ENCODE measurements at regions not wholly inside any gene's neighbourhood (a gene's known extent, or its start where the extent isn't known, plus 50 kb on each side); places are given as distances from the start of the nearest gene placed in this dataset.

- DNase-seq, result no peak
Observed at GRCh38 chr20:21956591-21956990, 251.1 kb downstream of the PAX1 start.

- no peak for DNase-seq
Observed at GRCh38 chr20:21947406-21947805, 241.9 kb downstream of the PAX1 start.

- no peak for DNase-seq
Observed at GRCh38 chr20:21944227-21944626, 238.8 kb downstream of the PAX1 start.

- DNase-seq, result no peak
Observed at GRCh38 chr20:21941941-21942805, 236.7 kb downstream of the PAX1 start.

GRCh38 chr20:21936720-21937380 lies 231.4 kb downstream of the PAX1 start:
- no peak for DNase-seq

GRCh38 chr20:21936261-21936660 lies 230.8 kb downstream of the PAX1 start:
- DNase-seq, result no peak

GRCh38 chr20:21933526-21933925 lies 228.1 kb downstream of the PAX1 start:
- no peak for DNase-seq

GRCh38 chr20:21921251-21921650 lies 215.8 kb downstream of the PAX1 start:
- DNase-seq, result peak; percentile 22

GRCh38 chr20:21920211-21920610 lies 214.7 kb downstream of the PAX1 start:
- no peak for DNase-seq

- no peak for DNase-seq
Observed at GRCh38 chr20:21918398-21918797, 212.9 kb downstream of the PAX1 start.

GRCh38 chr20:21902391-21902790 lies 196.9 kb downstream of the PAX1 start:
- no peak for DNase-seq

GRCh38 chr20:21901470-21902275 lies 196.2 kb downstream of the PAX1 start:
- DNase-seq, result no peak

- DNase-seq, result no peak
Observed at GRCh38 chr20:21900431-21900830, 195.0 kb downstream of the PAX1 start.

GRCh38 chr20:21874921-21875320 lies 169.5 kb downstream of the PAX1 start:
- DNase-seq, result no peak

- no peak for DNase-seq
Observed at GRCh38 chr20:21874127-21874526, 168.7 kb downstream of the PAX1 start.

GRCh38 chr20:21873291-21873690 lies 167.8 kb downstream of the PAX1 start:
- no peak for DNase-seq

- DNase-seq, result no peak
Observed at GRCh38 chr20:21867811-21868210, 162.3 kb downstream of the PAX1 start.

- DNase-seq, result peak; percentile 27
Observed at GRCh38 chr20:21867353-21867752, 161.9 kb downstream of the PAX1 start.

GRCh38 chr20:21862956-21863355 lies 157.5 kb downstream of the PAX1 start:
- DNase-seq, result no peak

- no peak for DNase-seq
Observed at GRCh38 chr20:21862259-21862946, 156.9 kb downstream of the PAX1 start.

- DNase-seq, result no peak
Observed at GRCh38 chr20:21840991-21841390, 135.5 kb downstream of the PAX1 start.

GRCh38 chr20:21839982-21840381 lies 134.5 kb downstream of the PAX1 start:
- no peak for DNase-seq

Measured in left kidney (tissue), 1 donor.